HG03342 (cell line): ENCODE measurements at regions not wholly inside any gene's neighbourhood (a gene's known extent, or its start where the extent isn't known, plus 50 kb on each side); places are given as distances from the start of the nearest gene placed in this dataset.

Source experiments
- ATAC-seq: cut with Tn5 transposase; IDR thresholded peaks from one replicate; pipeline ENCODE4 v1.9.1; 2021; ENCODE audit warnings: mild to moderate bottlenecking, moderate library complexity; ENCODE audit not compliant: unreplicated experiment

GRCh38 chr10:84994722-84995121 is 666.3 kb downstream of the CCSER2 start:
- no peak for ATAC-seq

GRCh38 chr10:84996580-84996979 is 668.2 kb downstream of the CCSER2 start:
- no peak for ATAC-seq

- no peak for ATAC-seq
Measured at GRCh38 chr10:84997870-84998269, 669.5 kb downstream of the CCSER2 start.

GRCh38 chr10:84999929-85000328 is 671.5 kb downstream of the CCSER2 start:
- ATAC-seq = no peak

GRCh38 chr10:85003083-85003482 is 674.7 kb downstream of the CCSER2 start:
- no peak for ATAC-seq

GRCh38 chr10:85008488-85009184 is 680.2 kb downstream of the CCSER2 start:
- no peak for ATAC-seq

GRCh38 chr10:85012305-85012704 is 683.9 kb downstream of the CCSER2 start:
- ATAC-seq = no peak

- ATAC-seq = no peak
Measured at GRCh38 chr10:85026878-85027467, 698.6 kb downstream of the CCSER2 start.

- no peak for ATAC-seq
Measured at GRCh38 chr10:85032981-85033380, 704.6 kb downstream of the CCSER2 start.

- no peak for ATAC-seq
Measured at GRCh38 chr10:85036661-85037060, 708.3 kb downstream of the CCSER2 start.

GRCh38 chr10:85039311-85039710 is 710.9 kb downstream of the CCSER2 start:
- no peak for ATAC-seq

GRCh38 chr10:85043207-85043606 is 714.8 kb downstream of the CCSER2 start:
- no peak for ATAC-seq

- ATAC-seq = no peak
Measured at GRCh38 chr10:85045046-85045445, 716.7 kb downstream of the CCSER2 start.

- ATAC-seq = no peak
Measured at GRCh38 chr10:85047170-85047834, 718.9 kb downstream of the CCSER2 start.

GRCh38 chr10:85047979-85048378 is 719.6 kb downstream of the CCSER2 start:
- no peak for ATAC-seq

- ATAC-seq = no peak
Measured at GRCh38 chr10:85048644-85049043, 720.3 kb downstream of the CCSER2 start.

- ATAC-seq = no peak
Measured at GRCh38 chr10:85060944-85061343, 732.6 kb downstream of the CCSER2 start.

- ATAC-seq = no peak
Measured at GRCh38 chr10:85061401-85061800, 733.0 kb downstream of the CCSER2 start.

GRCh38 chr10:85067955-85068354 is 739.6 kb downstream of the CCSER2 start:
- peak; percentile 80 for ATAC-seq

- ATAC-seq = no peak
Measured at GRCh38 chr10:85080934-85081333, 752.5 kb downstream of the CCSER2 start.

- ATAC-seq = no peak
Measured at GRCh38 chr10:85098835-85099521, 770.6 kb downstream of the CCSER2 start.

GRCh38 chr10:85100495-85100894 is 772.1 kb downstream of the CCSER2 start:
- no peak for ATAC-seq
